ENCODE measurements at regions not wholly inside any gene's neighbourhood (a gene's known extent, or its start where the extent isn't known, plus 50 kb on each side); places are given as distances from the start of the nearest gene placed in this dataset.

DNA sequence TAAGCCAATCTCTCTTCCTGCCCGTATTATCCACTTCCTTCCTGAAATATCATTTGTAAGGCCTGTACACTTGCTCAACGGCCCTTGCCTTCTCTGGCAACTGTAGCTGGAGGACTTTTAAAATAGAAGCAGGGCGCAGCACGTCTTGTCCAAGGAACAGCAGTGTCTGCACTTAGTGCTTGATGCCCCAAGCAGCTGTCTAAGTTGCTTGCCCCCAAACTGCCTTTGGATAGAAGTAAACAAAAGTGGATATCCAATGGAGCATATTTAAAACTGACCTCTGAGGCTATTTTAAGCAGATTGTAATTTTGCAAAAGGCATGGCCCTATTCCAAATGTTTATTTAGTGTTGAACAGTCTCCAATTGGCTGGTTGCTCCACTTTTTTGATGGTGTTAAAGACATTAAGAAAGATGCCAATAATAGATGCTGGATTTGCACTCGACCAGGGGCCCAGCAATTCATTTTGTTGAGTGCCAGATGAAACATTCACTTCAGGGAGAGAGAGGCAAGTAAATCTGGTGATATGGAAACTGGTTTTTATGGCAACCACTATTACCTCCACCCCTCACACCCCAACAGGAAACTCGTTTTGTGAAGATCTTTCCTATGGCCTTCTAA lies 526.8 kb upstream of the TBL1XR1 start:
- TF ChIP-seq, protein P1, sequence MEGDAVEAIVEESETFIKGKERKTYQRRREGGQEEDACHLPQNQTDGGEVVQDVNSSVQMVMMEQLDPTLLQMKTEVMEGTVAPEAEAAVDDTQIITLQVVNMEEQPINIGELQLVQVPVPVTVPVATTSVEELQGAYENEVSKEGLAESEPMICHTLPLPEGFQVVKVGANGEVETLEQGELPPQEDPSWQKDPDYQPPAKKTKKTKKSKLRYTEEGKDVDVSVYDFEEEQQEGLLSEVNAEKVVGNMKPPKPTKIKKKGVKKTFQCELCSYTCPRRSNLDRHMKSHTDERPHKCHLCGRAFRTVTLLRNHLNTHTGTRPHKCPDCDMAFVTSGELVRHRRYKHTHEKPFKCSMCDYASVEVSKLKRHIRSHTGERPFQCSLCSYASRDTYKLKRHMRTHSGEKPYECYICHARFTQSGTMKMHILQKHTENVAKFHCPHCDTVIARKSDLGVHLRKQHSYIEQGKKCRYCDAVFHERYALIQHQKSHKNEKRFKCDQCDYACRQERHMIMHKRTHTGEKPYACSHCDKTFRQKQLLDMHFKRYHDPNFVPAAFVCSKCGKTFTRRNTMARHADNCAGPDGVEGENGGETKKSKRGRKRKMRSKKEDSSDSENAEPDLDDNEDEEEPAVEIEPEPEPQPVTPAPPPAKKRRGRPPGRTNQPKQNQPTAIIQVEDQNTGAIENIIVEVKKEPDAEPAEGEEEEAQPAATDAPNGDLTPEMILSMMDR (IDR thresholded peaks at IDR 0.05; ENCODE audit: low read depth, low read length) = no peak
- H3K4me3 ChIP-seq (ENCODE audit: low read depth, low read length) = no peak overlapping the region

DNA sequence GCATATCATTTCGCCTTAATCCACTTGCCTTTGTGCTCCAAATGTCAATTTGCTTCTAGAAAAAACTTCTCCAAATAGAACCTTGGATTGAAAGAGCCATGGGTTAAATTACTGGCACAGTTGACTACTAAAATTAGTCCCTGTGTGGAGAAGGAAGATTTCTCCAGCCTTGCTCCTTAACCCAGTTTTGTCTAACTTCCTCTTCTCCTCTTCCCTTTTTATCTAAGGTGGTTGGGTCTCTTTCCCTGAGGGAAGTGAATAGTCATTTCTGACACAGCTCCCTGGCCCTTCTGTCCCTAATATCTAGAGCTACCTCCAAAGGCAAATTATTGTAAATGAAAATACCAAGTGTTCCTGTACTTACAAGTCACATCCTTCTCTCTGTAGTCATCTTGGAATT lies 527.9 kb upstream of the TBL1XR1 start:
- no peak overlapping the region for H3K4me3 ChIP-seq (ENCODE audit: low read depth, low read length)

DNA sequence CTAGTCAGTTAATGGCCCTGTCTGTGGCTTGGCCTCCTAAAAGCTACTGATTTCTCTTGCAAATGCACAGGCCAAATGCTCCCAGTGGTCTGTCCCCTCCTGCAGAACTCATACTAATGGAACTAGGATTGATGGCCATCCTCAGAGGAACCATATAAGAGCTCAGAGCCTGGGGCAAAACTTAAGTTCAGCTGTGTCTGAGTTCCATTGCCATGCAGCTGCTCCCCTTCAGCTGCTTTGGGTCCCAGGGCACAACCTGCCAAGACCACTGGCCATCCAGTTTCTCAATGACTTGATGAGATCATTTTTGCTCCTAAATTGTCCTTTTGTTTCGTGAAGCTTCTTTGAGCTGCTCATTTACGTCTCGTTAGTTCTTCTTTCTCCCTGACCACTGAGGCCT lies 529.5 kb upstream of the TBL1XR1 start:
- H3K4me3 ChIP-seq (ENCODE audit: low read depth, low read length) = no peak overlapping the region
- TF ChIP-seq, protein P1 (IDR thresholded peaks at IDR 0.05; ENCODE audit: low read depth, low read length) = no peak

More for the DNA sequence above, 527.9 kb upstream of the TBL1XR1 start:
- TF ChIP-seq, protein P1 (IDR thresholded peaks at IDR 0.05; ENCODE audit: low read depth, low read length) = no peak

DNA sequence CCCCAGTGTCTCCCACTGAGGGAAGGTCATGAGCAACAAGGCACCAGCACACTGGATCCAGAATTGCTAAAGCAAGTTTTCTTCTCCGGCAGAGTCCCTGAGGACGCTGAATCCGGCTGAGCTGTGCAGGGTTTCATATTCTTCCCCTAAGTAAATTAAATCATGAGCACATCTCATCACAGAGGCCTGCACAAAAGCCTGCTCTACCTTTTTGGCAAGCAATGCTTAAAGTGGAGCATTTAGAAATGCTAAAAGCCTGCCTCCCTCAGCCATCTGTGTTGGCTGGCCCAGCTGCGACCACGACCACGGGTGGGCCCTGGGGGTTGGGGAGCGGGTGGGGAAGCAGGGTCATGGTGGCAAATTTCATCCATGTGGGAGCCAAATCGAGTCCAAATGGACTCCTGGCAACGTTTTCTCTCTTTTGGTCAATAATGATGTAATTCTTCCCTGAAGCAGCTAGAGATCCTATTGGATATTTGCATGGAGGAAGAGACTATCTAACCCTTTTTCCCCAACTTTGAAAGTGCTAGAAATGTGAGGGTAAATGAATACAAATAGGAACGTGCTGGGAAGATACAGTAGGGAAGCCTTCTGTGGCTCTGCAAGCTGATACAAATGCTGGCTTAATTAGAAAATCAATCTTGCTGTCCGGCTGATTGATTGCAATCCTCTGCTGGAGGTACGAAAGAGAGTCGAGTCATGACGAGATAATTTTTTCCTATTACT lies 532.8 kb upstream of the TBL1XR1 start:
- H3K4me3 ChIP-seq (ENCODE audit: low read depth, low read length) = no peak overlapping the region
- TF ChIP-seq, protein P1 (IDR thresholded peaks at IDR 0.05; ENCODE audit: low read depth, low read length) = no peak

DNA sequence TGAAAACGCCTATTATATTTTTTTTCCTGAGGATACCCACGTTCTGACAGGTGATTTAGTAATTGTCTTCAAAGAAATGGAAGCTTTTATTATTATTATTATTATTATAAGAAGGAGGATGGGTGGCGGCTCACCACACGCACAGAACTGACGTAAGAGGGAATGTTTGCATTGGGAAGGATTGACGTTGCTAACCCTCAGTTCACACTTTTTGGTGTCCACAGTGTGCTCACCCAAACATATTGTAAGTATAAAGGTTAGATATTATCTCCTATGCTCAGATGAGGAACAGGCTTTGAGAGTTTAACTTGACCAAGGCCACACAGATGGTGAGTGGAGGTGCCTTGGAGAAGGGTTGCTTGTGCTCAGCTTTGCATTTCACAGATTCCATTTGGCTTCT lies 533.5 kb upstream of the TBL1XR1 start:
- TF ChIP-seq, protein P1 (IDR thresholded peaks at IDR 0.05; ENCODE audit: low read depth, low read length) = no peak
- H3K4me3 ChIP-seq (ENCODE audit: low read depth, low read length) = no peak overlapping the region

DNA sequence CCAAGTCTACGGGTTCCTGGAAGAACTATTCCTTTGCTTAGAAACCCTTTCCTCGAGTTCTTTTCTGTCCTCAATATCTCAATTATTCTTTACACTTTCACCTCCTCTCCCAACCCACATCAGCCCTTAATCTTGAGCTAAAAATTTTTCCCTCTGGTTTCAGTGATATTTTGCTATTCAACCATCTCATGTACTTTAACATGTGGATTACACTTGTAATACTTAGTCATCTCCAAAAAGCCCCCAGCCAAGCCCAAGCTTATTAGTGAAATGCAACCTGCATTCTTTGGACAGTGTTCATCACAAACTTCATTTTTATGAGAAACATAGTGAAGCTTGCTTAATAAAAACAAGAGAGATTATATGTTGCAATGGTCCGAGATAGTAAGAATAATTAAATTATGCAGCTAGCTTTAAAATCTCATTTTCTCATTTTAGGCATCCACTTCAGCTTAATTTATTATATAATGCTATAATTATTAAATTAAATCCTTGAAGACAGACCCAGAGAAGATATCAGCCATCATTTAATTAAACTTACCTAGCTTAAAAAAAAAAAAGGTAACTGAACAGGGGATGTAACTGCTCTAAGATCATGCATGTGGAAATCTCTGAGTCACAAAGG lies 534.5 kb upstream of the TBL1XR1 start:
- H3K4me3 ChIP-seq (ENCODE audit: low read depth, low read length) = no peak overlapping the region
- TF ChIP-seq, protein P1 (IDR thresholded peaks at IDR 0.05; ENCODE audit: low read depth, low read length) = no peak

DNA sequence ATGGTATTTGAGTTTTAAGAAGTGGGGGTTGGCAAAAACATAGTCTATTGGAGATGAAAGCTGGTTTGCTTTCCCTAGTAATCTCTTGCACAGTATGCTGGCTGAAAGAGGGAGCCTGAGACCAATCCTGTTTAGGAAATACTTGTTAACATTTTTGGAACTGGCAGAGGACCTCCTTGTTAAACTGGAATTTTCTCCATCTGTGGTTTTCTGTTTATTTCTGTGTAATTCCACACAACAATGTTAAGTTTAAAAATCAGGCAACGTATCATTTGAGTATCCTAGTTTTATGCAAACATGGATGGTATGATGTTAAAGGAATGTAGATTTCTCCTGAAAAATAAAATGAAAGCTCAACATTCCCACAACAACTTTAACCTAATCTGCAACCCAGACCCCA lies 536.0 kb upstream of the TBL1XR1 start:
- TF ChIP-seq, protein P1 (IDR thresholded peaks at IDR 0.05; ENCODE audit: low read depth, low read length) = no peak
- H3K4me3 ChIP-seq (ENCODE audit: low read depth, low read length) = no peak overlapping the region

All from WI38 (cell line).